AG04449 (cell line): ENCODE measurements at regions not wholly inside any gene's neighbourhood (a gene's known extent, or its start where the extent isn't known, plus 50 kb on each side); places are given as distances from the start of the nearest gene placed in this dataset.

Source experiments
- CTCF ChIA-PET: fragments of 350-600 bp; formaldehyde crosslinking; extraction: SDS; loops from one replicate; lab custom pipeline; 2021; ENCODE audit warnings: antibody characterized with exemption; lab: Yijun Ruan, JAX
- POLR2A ChIA-PET: fragments of 400-600, 350-600 bp; formaldehyde crosslinking; extraction: SDS; loops from one replicate; lab custom pipeline; 2020; ENCODE audit warnings: antibody characterized with exemption, inconsistent platforms; lab: Yijun Ruan, JAX
- DNase-seq: peaks from one replicate; pipeline ENCODE4 v3.0.0-alpha.2; 2010; ENCODE audit warnings: low read depth, low spot score
- H3K4me3 ChIP-seq: 2 replicates; pipeline ENCODE4 v1.5.1; 2011; ENCODE audit warnings: low read depth, mild to moderate bottlenecking, control low read depth, low read length
- TF ChIP-seq, protein P1 (sequence below): IDR thresholded peaks from one replicate; pipeline ENCODE4 v1.5.1; 2011; ENCODE audit warnings: mild to moderate bottlenecking, moderate library complexity, low read length, control low read depth, inconsistent platforms; ENCODE audit not compliant: insufficient read depth; ENCODE audit errors: missing control alignments

DNA sequence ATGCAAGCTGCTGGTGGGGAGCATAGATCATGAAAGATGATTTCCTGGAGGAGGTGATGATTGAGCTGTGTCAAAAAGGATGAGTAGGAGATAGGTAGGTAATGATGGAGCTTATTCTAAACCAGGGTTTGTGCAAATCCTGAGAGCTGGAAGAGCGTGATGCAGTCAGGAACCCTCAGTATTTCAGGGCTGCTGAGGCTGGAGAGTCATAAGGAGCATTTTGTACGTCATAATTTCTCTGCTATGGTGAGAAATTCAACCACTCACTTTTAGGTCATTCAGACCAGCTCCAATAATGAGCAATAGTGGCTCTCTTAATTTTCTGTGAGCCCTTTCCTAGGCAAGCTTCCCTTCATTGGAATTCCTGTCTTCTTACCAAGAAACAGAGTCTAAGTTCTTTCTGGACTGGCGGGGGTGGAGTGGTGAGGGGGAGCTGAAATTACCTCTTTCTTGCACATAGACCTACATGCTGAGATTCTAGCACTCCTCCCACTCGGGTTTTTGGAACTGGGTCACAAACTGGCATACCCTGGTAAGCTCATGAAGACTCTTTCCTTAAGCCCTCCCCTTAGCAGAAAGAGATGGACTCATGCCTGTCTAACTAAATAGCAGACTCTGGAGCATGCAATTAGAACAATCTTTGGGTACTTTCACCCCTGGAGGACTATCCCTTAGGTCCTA lies 62.2 kb upstream of the MYCBP2 start:
- no peak for DNase-seq
- POLR2A ChIA-PET, result no interaction called here
- CTCF ChIA-PET, result interaction anchor here (1.4 kb wide), 1 partner anchor 89 kb away, joined by 4 read pairs; no protein-coding TSS in a partner anchor
- no peak overlapping the region for H3K4me3 ChIP-seq
- TF ChIP-seq, protein P1, sequence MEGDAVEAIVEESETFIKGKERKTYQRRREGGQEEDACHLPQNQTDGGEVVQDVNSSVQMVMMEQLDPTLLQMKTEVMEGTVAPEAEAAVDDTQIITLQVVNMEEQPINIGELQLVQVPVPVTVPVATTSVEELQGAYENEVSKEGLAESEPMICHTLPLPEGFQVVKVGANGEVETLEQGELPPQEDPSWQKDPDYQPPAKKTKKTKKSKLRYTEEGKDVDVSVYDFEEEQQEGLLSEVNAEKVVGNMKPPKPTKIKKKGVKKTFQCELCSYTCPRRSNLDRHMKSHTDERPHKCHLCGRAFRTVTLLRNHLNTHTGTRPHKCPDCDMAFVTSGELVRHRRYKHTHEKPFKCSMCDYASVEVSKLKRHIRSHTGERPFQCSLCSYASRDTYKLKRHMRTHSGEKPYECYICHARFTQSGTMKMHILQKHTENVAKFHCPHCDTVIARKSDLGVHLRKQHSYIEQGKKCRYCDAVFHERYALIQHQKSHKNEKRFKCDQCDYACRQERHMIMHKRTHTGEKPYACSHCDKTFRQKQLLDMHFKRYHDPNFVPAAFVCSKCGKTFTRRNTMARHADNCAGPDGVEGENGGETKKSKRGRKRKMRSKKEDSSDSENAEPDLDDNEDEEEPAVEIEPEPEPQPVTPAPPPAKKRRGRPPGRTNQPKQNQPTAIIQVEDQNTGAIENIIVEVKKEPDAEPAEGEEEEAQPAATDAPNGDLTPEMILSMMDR, result no peak

DNA sequence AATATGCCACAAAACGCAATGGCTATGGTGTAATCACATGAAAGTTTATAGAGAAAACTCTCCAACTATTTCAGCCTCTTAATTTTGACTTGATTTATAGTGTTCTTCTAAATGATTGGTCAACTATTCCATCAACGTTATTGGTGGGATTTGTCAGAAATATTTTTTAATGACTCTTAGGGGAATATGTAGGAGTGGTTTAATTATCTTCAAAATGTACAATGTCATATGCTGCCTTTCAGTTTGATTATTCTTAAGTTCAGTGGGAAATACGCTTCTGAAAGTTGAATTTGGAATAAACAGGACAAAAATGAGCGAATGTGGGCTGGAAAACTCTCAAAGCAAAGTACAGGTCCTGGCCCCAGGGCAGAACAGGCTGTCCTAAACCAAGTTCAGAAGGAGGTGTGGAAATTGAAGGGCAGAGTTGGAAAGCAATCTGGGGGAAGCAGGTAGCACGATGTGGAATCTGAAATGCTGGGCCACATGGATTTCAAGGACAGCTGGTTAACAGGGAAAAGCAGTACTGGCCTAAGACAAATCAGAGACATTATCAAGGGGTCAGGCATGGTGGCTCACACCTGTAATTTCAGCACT lies 60.8 kb upstream of the MYCBP2 start:
- DNase-seq, result no peak
- CTCF ChIA-PET, result interaction anchor here (1.4 kb wide), 1 partner anchor 90 kb away, joined by 4 read pairs; no protein-coding TSS in a partner anchor
- TF ChIP-seq, protein P1, result no peak
- H3K4me3 ChIP-seq, result no peak overlapping the region
- POLR2A ChIA-PET, result no interaction called here

DNA sequence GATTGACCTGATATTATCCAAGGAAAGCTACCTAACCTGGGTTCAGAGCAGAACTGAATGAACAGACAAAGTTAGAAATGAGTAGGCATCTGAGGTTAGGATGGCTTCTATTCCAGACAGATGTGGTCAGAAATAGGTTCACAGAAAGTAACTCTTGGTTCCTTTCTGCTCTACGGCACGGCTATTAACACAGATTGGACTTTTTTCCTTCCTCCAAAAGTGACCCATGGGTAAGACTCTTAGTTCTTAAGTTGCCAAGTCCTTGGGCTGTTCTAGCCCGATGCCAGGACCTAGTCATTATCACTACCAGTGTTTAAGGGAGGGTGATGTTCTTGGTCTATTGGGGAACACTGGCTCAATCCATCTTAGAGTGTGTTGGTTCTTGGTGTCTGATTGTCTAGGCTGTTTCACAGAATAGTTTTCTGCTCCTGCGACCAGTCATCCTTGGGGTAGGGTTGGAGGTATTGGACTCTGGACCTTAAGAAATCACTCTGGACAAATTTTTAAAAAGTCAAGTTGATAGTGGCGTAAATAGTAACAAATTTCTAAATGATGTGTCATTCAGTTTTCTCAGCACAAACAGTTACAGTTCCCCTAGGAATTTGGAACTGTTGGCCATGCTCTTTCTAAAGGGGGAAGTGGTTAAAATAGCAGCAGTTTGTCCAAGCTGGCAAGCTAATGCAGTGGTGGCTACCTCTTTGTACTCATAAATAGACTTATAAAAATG lies 60.1 kb upstream of the MYCBP2 start:
- DNase-seq, result peak; percentile 23
- TF ChIP-seq, protein P1, result no peak
- no peak overlapping the region for H3K4me3 ChIP-seq
- ChIA-PET POLR2A (no interaction called here), CTCF (no interaction called here)

DNA sequence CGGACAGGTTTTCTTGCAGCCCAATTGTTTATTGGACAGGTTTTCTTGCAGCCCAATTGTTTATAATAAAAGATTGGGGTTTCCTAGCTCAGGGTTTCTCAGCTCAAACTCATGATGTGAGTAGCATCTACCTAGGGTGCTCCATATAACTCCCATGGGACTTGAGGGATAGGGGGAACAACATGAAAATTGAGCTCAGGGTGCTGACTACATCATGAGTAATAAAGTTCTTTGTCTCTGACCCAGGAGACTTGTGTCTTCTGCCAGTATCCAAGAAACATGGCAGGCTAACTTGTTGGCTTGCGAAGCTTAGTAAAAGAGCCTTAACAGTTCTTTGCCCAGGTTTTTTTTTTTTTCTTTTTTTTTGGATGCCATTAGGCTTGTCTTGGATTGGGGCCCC lies 59.2 kb upstream of the MYCBP2 start:
- TF ChIP-seq, protein P1, result no peak
- ChIA-PET CTCF (interaction anchor here (1.2 kb wide), 1 partner anchor 406 kb away, joined by 3 read pairs; no protein-coding TSS in a partner anchor), POLR2A (no interaction called here)
- DNase-seq, result no peak
- no peak overlapping the region for H3K4me3 ChIP-seq

DNA sequence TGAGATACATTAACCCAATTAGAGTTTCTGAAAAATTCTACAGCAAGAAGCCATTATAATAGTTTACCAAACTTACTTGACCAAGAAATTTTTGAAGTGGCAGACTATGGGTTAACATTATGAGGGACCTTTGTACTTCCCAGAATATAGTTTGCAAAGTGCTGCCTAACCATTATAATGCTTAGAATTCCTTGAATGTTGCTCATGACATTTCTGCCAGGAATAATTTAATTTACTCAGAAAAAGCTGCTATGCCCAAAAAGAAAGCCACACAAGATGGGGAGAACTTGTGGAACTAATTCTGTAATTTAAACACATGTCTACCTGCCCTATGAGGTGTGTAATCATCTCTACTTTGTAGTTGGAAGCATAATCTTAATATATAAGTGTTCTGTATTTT lies 58.1 kb upstream of the MYCBP2 start:
- DNase-seq, result no peak
- POLR2A ChIA-PET, result no interaction called here
- CTCF ChIA-PET, result interaction anchor here (1.2 kb wide), 1 partner anchor 405 kb away, joined by 3 read pairs; no protein-coding TSS in a partner anchor
- TF ChIP-seq, protein P1, result no peak
- H3K4me3 ChIP-seq, result no peak overlapping the region

DNA sequence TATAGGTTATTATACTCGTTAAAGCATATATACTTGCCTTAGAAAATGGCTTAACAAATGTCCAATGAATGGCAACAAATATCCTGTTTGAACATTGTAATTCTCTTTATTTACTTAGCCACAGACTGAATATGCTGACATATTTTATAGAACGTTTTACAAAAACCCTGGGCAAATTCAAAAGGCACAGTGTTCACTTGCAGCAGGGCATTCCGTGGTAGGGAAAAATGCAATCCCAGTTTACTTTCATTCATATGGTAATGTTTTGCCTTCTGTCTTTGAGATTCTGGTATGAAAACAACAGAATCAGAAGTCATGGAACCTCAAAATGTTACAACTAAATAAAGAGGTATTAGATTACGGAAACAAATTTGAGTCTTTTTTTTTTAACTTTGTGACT lies 56.2 kb upstream of the MYCBP2 start:
- CTCF ChIA-PET, result no interaction called here

More for the DNA sequence above, 56.2 kb upstream of the MYCBP2 start:
- TF ChIP-seq, protein P1, result no peak
- POLR2A ChIA-PET, result no interaction called here
- H3K4me3 ChIP-seq, result no peak overlapping the region
- no peak for DNase-seq
